K562 (cell line): ENCODE measurements at regions not wholly inside any gene's neighbourhood (a gene's known extent, or its start where the extent isn't known, plus 50 kb on each side); places are given as distances from the start of the nearest gene placed in this dataset.

Experiments
- ATAC-seq: fragments of 200-7000 bp; cut with Tn5 transposase; 3 replicates; pipeline ENCODE4 v1.9.1; 2020; ENCODE audit warnings: moderate library complexity
- BruUV-seq: library from RNA; stranded (reverse); fragments of 400-500 nt; replicated peaks from 2 replicates; lab custom pipeline; 2021; lab: Mats Ljungman, UMichigan
- CTCF ChIA-PET: fragments of 300-600 bp; formaldehyde crosslinking; extraction: SDS; loops from one replicate; lab custom pipeline; 2021; ENCODE audit warnings: low intra/inter-chr PET ratio; lab: Yijun Ruan, JAX
- POLR2A ChIA-PET: fragments of 300-600, 350-650 bp; sonication (Branson Sonifier 250); formaldehyde crosslinking; extraction: SDS; loops from one replicate; lab custom pipeline; 2021; ENCODE audit warnings: antibody characterized with exemption, inconsistent platforms; lab: Yijun Ruan, JAX
- DNase-seq, 4 experiments: peaks; one replicate each; pipeline versions ENCODE4 v3.0.0 to v3.0.0-alpha.2; 2011 to 2018; ENCODE audit warnings: low spot score in 3 of 4, mixed read lengths in 3 of 4; ENCODE audit errors: extremely low read depth in 1 of 4
- FAIRE-seq: peaks from 2 replicates; lab custom pipeline; 2011; peaks lifted over from hg19 to GRCh38; lab: Jason Lieb, UNC
- H2AFZ ChIP-seq: 2 replicates; pipeline ENCODE4 v1.6.0; 2011; ENCODE audit warnings: low read depth, low read length, control low read depth, inconsistent platforms
- H3K27ac ChIP-seq: fragments of 200-600 bp; 3 replicates; pipeline ENCODE4 v1.8.0; 2011; ENCODE audit warnings: low read depth, mild to moderate bottlenecking, control low read depth, inconsistent platforms, low read length, moderate library complexity, mixed read lengths; ENCODE audit errors: extremely low read depth
- H3K27me3 ChIP-seq, 2 experiments: fragments of 300-600 bp in 1 of 2; 2 replicates in 1 of 2; 3 replicates in 1 of 2; pipeline versions ENCODE4 v1.6.0 to v1.8.0; 2011; ENCODE audit warnings: inconsistent platforms in 2 of 2, low read length in 2 of 2, mild to moderate bottlenecking in 1 of 2, mixed read lengths in 1 of 2, moderate library complexity in 1 of 2; ENCODE audit not compliant: control insufficient read depth in 2 of 2, insufficient read depth in 2 of 2
- H3K36me3 ChIP-seq: fragments of 300-600 bp; 3 replicates; pipeline ENCODE4 v1.8.0; 2011; ENCODE audit warnings: mild to moderate bottlenecking, low read length, inconsistent platforms; ENCODE audit not compliant: control insufficient read depth, insufficient read depth
- H3K4me1 ChIP-seq, 2 experiments: fragments of 200-600 bp in 1 of 2; replicated peaks in 1 of 2; 2 replicates in 1 of 2; 3 replicates in 1 of 2; pipeline versions ENCODE4 v1.5.1 to v1.8.0; 2011; ENCODE audit warnings: inconsistent platforms in 2 of 2, low read length in 2 of 2, mild to moderate bottlenecking in 1 of 2, mixed read lengths in 1 of 2, moderate library complexity in 1 of 2; ENCODE audit not compliant: control insufficient read depth in 2 of 2, insufficient read depth in 2 of 2
- H3K4me2 ChIP-seq: 2 replicates; pipeline ENCODE4 v1.6.1; 2011; ENCODE audit warnings: low read length, control low read depth, inconsistent platforms, mixed read lengths; ENCODE audit not compliant: insufficient read depth
- H3K4me3 ChIP-seq: fragments of 200-600 bp; sonication (generic), shearing (Covaris generic); 2 replicates; pipeline ENCODE4 v1.5.1; 2016; ENCODE audit warnings: control low read depth, inconsistent platforms
- H3K79me2 ChIP-seq: fragments of 200-600 bp; 3 replicates; pipeline ENCODE4 v1.8.0; 2011; ENCODE audit warnings: low read length, inconsistent platforms; ENCODE audit not compliant: control insufficient read depth, insufficient read depth
- H3K9ac ChIP-seq, 2 experiments: 2 replicates each; pipeline versions ENCODE4 v1.6.0 to v1.6.1; 2011; ENCODE audit warnings: low read depth in 2 of 2, low read length in 2 of 2, control low read depth in 1 of 2, inconsistent platforms in 1 of 2, mild to moderate bottlenecking in 1 of 2, mixed read lengths in 1 of 2; ENCODE audit not compliant: insufficient read depth in 1 of 2
- H3K9me1 ChIP-seq: one replicate; pipeline ENCODE4 v1.6.0; 2011; ENCODE audit warnings: inconsistent platforms, mild to moderate bottlenecking, low read length, moderate library complexity; ENCODE audit not compliant: control insufficient read depth, insufficient read depth
- H3K9me3 ChIP-seq: replicated peaks from 2 replicates; pipeline ENCODE4 v1.5.1; 2011; ENCODE audit warnings: low read depth, low read length, inconsistent platforms; ENCODE audit not compliant: control insufficient read depth, insufficient read depth
- H4K20me1 ChIP-seq: replicated peaks from 2 replicates; pipeline ENCODE4 v1.6.1; 2011; ENCODE audit warnings: low read length, inconsistent platforms, mixed read lengths; ENCODE audit not compliant: control insufficient read depth, insufficient read depth
- CBFA2T2 ChIP-seq: fragments of 450-650 bp; conservative IDR thresholded peaks from 2 replicates; pipeline ENCODE4 v1.6.1; 2017; ENCODE audit warnings: mild to moderate bottlenecking
- PHF20 ChIP-seq: fragments of 450-650 bp; IDR thresholded peaks from 2 replicates; pipeline ENCODE4 v1.6.1; 2018; ENCODE audit not compliant: partially characterized antibody
- TBL1XR1 ChIP-seq, 2 experiments: IDR thresholded peaks; 2 replicates each; pipeline ENCODE4 v1.6.1; 2012; ENCODE audit warnings: improper control_type of control experiment in 2 of 2, low read length in 2 of 2, mild to moderate bottlenecking in 1 of 2
- ZNF174 ChIP-seq: fragments of 250-450 bp; sonication (Bioruptor Pico); IDR thresholded peaks from 2 replicates; pipeline ENCODE4 v1.4.0; 2020; ENCODE audit warnings: mild to moderate bottlenecking
- ZNF551 ChIP-seq: fragments of 250-450 bp; sonication (Bioruptor Pico); IDR thresholded peaks from 2 replicates; pipeline ENCODE4 v1.5.0; 2021; ENCODE audit warnings: mild to moderate bottlenecking, moderate library complexity
- WGBS: fragments of 100-300 bp; shearing (Covaris generic); methylation state at CpG from one replicate; pipeline ENCODE4 v1.1.6; 2016; ENCODE audit warnings: low coverage, mixed read lengths; ENCODE audit not compliant: insufficient coverage; ENCODE audit errors: missing lambda C conversion rate; 5-methylcytosine and 5-hydroxymethylcytosine counted together
- in situ Hi-C: fragments of 300-500 bp; cut with MboI; formaldehyde crosslinking; loops from 4 replicates; pipeline ENCODE4 v1.15.0; 2018; ENCODE audit warnings: inconsistent platforms, mixed read lengths
- intact Hi-C: fragments of 100-400 bp; cut with micrococcal nuclease; formaldehyde crosslinking; loops from 2 replicates; pipeline ENCODE4 v1.14.2; 2022
- TF ChIP-seq, protein P1 (sequence below): sonication (generic); formaldehyde crosslinking; IDR thresholded peaks from 2 replicates; pipeline ENCODE4 v1.8.0; 2022; ENCODE audit warnings: mild to moderate bottlenecking, missing genetic modification reagents

GRCh38 chr12:73072214-73072613 is 800.0 kb downstream of the TRHDE start:
- CTCF ChIA-PET, result no interaction called here
- DNase-seq (no peak), FAIRE-seq (no peak)
- Histone ChIP-seq H4K20me1 (no peaks in the 10 kb centered on the region), H3K9me3 (peaks cover 4% of the 10 kb centered on the region; the same call in 1 of the 2 replicates), H3K27me3 (no peaks in the 10 kb centered on the region)
- POLR2A ChIA-PET, result no interaction called here
- in situ Hi-C loops, result no loop called here
- TF ChIP-seq ZNF551 (CRISPR knock-in tag) (no peak), ZNF174 (no peak), CBFA2T2 (no peak), TBL1XR1 (IDR thresholded peaks at IDR 0.05; ENCODE audit: low read length in 2 of 2) (no peak), PHF20 (no peak)
- TF ChIP-seq, protein P1, sequence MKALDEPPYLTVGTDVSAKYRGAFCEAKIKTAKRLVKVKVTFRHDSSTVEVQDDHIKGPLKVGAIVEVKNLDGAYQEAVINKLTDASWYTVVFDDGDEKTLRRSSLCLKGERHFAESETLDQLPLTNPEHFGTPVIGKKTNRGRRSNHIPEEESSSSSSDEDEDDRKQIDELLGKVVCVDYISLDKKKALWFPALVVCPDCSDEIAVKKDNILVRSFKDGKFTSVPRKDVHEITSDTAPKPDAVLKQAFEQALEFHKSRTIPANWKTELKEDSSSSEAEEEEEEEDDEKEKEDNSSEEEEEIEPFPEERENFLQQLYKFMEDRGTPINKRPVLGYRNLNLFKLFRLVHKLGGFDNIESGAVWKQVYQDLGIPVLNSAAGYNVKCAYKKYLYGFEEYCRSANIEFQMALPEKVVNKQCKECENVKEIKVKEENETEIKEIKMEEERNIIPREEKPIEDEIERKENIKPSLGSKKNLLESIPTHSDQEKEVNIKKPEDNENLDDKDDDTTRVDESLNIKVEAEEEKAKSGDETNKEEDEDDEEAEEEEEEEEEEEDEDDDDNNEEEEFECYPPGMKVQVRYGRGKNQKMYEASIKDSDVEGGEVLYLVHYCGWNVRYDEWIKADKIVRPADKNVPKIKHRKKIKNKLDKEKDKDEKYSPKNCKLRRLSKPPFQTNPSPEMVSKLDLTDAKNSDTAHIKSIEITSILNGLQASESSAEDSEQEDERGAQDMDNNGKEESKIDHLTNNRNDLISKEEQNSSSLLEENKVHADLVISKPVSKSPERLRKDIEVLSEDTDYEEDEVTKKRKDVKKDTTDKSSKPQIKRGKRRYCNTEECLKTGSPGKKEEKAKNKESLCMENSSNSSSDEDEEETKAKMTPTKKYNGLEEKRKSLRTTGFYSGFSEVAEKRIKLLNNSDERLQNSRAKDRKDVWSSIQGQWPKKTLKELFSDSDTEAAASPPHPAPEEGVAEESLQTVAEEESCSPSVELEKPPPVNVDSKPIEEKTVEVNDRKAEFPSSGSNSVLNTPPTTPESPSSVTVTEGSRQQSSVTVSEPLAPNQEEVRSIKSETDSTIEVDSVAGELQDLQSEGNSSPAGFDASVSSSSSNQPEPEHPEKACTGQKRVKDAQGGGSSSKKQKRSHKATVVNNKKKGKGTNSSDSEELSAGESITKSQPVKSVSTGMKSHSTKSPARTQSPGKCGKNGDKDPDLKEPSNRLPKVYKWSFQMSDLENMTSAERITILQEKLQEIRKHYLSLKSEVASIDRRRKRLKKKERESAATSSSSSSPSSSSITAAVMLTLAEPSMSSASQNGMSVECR (CRISPR knock-in tag), result no peak
- TF ChIP-seq, all 486 proteins: peak for 0
- intact Hi-C loops, result no loop called here
- no peaks in the 10 kb centered on the region for H3K79me2 ChIP-seq
- H3K9me1 ChIP-seq, result no peaks in the 10 kb centered on the region
- no TSS peak for BruUV-seq
- no peak for ATAC-seq
- no peak overlapping the region for H3K4me3 ChIP-seq
- H3K27ac ChIP-seq, result no peak overlapping the region
- H3K9ac ChIP-seq, result no peak overlapping the region
- WGBS, result 0% methylated on average over 4 of the region's 4 CpGs
- H3K36me3 ChIP-seq, result no peaks in the 10 kb centered on the region
- no peak overlapping the region for H3K4me2 ChIP-seq
- H2AFZ ChIP-seq, result no peak overlapping the region
- H3K4me1 ChIP-seq, result no peaks in the 10 kb centered on the region
